Epithelial cell of esophagus (primary cell): ENCODE measurements at regions not wholly inside any gene's neighbourhood (a gene's known extent, or its start where the extent isn't known, plus 50 kb on each side); places are given as distances from the start of the nearest gene placed in this dataset.

Experiments used
- DNase-seq: peaks from one replicate; pipeline ENCODE4 v3.0.0; 2010; ENCODE audit warnings: low read depth
- H3K4me3 ChIP-seq: 2 replicates; pipeline ENCODE4 v1.5.1; 2011; ENCODE audit warnings: mild to moderate bottlenecking, low read length, control low read depth
- CTCF ChIP-seq: IDR thresholded peaks from 2 replicates; pipeline ENCODE4 v1.5.1; 2011; ENCODE audit warnings: low read depth, mild to moderate bottlenecking, low read length, control low read depth, inconsistent platforms; ENCODE audit not compliant: insufficient read depth; ENCODE audit errors: missing control alignments

GRCh38 chr1:187878883-187879282 lies 1050.1 kb downstream of the PLA2G4A start:
- H3K4me3 ChIP-seq: no peak overlapping the region
- DNase-seq: no peak
- no peak for TF ChIP-seq CTCF

GRCh38 chr1:187883356-187883755 lies 1054.6 kb downstream of the PLA2G4A start:
- no peak for DNase-seq
- H3K4me3 ChIP-seq: no peak overlapping the region
- TF ChIP-seq CTCF: no peak

DNA sequence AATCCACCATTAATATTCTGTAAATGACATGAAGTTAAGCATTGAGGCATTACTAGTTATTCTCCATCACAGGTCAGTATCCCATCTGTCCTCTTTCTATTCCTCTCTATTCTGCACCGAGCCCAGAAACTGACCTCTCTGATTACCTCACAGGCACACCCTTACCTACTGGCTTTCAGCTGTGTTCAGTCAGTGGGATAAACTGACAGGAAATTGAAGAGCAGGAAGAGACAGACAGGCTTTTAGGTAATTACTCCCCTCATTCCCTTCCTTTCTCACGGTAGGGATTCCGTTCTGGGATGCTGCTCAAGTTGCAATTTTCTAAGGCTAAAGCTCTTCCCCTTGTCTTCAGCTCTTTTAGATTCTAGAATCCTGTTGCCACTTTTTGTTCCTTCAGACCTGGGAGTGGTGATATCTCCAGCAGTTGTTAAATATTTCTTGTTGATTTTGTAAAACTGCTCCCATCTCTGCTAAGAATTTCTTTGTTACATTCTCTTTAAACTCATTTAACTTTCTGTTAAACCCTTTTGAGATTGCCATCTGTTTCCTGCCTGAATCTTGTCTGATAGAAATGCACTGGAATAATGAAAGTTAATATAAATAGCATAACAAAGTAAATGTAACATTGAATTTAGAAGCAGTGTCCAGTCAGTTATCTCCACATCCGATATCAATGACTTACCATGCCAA lies 1063.4 kb downstream of the PLA2G4A start:
- H3K4me3 ChIP-seq: no peak overlapping the region
- DNase-seq: no peak

DNA sequence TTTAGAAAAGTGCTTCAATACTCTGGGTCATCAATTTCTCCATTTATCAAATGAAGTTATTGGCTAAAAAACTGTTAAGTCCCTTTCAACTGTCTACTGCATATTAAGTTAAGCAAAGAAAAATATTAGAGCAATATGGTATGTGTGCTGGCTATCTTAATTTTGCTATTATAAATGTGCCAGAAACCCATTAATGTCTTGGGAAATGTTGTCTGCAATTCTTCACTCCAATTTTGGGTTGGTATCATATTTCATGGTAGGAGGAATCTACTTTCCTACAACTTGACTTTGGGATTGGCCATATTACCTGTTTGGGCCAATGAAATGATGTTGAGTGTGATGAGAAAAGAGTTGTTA lies 1063.9 kb downstream of the PLA2G4A start:
- DNase-seq: no peak
- H3K4me3 ChIP-seq: no peak overlapping the region
- TF ChIP-seq CTCF: no peak

More for the DNA sequence above, 1063.4 kb downstream of the PLA2G4A start:
- TF ChIP-seq CTCF: no peak

DNA sequence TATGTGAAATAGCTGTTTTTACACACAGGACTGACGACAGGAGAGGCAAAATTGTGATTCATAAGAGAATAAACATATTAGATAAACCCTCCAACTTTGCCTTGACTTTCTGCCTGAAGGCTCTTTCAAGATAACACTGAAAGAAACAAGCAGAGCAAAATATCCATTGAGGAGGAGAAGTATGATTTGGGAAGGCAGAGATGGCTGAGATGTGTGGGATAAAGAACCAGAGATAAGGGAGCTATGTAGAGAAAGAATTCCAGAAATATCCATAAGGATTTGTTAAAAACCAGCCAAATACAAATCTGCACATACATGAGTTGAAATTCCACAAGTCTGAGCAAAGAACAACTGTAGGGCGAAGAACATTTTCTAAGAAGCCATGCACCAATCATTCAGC lies 1064.7 kb downstream of the PLA2G4A start:
- H3K4me3 ChIP-seq: no peak overlapping the region
- DNase-seq: no peak
- no peak for TF ChIP-seq CTCF

- peak; percentile 2 for DNase-seq
- no peak for TF ChIP-seq CTCF
- no peak overlapping the region for H3K4me3 ChIP-seq
These were observed 1065.6 kb downstream of the PLA2G4A start for GRCh38 chr1:187894349-187894748.

DNA sequence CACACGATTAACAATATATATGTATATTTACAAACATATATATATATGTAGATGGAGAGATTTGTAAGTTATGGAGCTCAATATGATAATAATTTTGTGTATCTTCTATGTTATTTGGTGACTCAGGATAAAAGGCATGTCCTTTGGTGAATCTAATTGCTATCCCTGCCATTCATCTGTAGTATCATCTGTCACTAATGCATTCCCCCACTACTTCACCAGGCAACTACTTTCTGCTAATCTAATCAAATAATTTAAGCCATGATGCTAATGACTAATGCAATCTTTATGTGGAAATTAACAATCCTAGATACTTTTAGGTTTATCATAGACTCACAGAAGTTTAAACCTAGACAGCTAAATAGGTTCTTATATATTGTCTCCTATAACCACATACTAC lies 1074.5 kb downstream of the PLA2G4A start:
- no peak for TF ChIP-seq CTCF
- no peak overlapping the region for H3K4me3 ChIP-seq
- no peak for DNase-seq
